CD8-positive, alpha-beta memory T cell (primary cell): ENCODE measurements at regions not wholly inside any gene's neighbourhood (a gene's known extent, or its start where the extent isn't known, plus 50 kb on each side); places are given as distances from the start of the nearest gene placed in this dataset.
A peak's percentile ranks its signal among the peaks of the same experiment; 100 is the strongest.

ENCODE experiments used
- CTCF ChIA-PET: fragments of 350-600 bp; sonication (Branson Sonifier 250); formaldehyde crosslinking; loops from one replicate; lab custom pipeline; 2021; ENCODE audit warnings: antibody characterized with exemption; lab: Charles Lee
- POLR2A ChIA-PET: fragments of 350-600 bp; sonication (Branson Sonifier 250); formaldehyde crosslinking; loops from one replicate; lab custom pipeline; 2021; ENCODE audit warnings: antibody characterized with exemption; lab: Charles Lee
- DNase-seq, 5 donors: peaks; one replicate each; pipeline versions ENCODE4 v3.0.0 to v3.0.0-alpha.2; 2020 to 2022; ENCODE audit warnings: mixed read lengths in 1 of 5
- H3K27ac ChIP-seq: one replicate; pipeline ENCODE4 v1.7.0; 2013; ENCODE audit warnings: low read depth, mild to moderate bottlenecking, low read length, moderate library complexity
- H3K27me3 ChIP-seq: 2 replicates; pipeline ENCODE4 v1.7.0; 2013; ENCODE audit warnings: low read length, mild to moderate bottlenecking; ENCODE audit not compliant: insufficient read depth, poor library complexity, severe bottlenecking
- H3K36me3 ChIP-seq: 2 replicates; pipeline ENCODE4 v1.7.0; 2013; ENCODE audit warnings: mild to moderate bottlenecking, low read length, moderate library complexity; ENCODE audit not compliant: insufficient read depth
- H3K4me1 ChIP-seq: 2 replicates; pipeline ENCODE4 v1.7.0; 2013; ENCODE audit warnings: mild to moderate bottlenecking, low read length, moderate library complexity; ENCODE audit not compliant: insufficient read depth
- H3K4me3 ChIP-seq: 2 replicates; pipeline ENCODE4 v1.7.0; 2013; ENCODE audit warnings: mild to moderate bottlenecking, low read length
- H3K9me3 ChIP-seq: 2 replicates; pipeline ENCODE4 v1.7.0; 2013; ENCODE audit warnings: mild to moderate bottlenecking, low read length
- H3K27ac Mint-ChIP-seq, 8 donors: one replicate each; pipeline ENCODE4 v1.8.0; 2020 to 2021; ENCODE audit warnings: mixed read lengths in 8 of 8, mild to moderate bottlenecking in 6 of 8, inconsistent platforms in 3 of 8, moderate library complexity in 3 of 8
- H3K27me3 Mint-ChIP-seq, 2 donors: one replicate each; pipeline ENCODE4 v1.8.0; 2020 to 2021; ENCODE audit warnings: mixed read lengths in 2 of 2, mild to moderate bottlenecking in 1 of 2, moderate library complexity in 1 of 2
- H3K36me3 Mint-ChIP-seq, 3 donors: one replicate each; pipeline ENCODE4 v1.8.0; 2020 to 2021; ENCODE audit warnings: mixed read lengths in 3 of 3, inconsistent platforms in 1 of 3, mild to moderate bottlenecking in 1 of 3
- H3K4me1 Mint-ChIP-seq, 3 donors: one replicate each; pipeline ENCODE4 v1.8.0; 2020 to 2021; ENCODE audit warnings: mixed read lengths in 3 of 3, inconsistent platforms in 1 of 3, mild to moderate bottlenecking in 1 of 3
- H3K4me3 Mint-ChIP-seq, 7 donors: one replicate each; pipeline ENCODE4 v1.8.0; 2020 to 2021; ENCODE audit warnings: mixed read lengths in 7 of 7, mild to moderate bottlenecking in 6 of 7, moderate library complexity in 4 of 7, inconsistent platforms in 2 of 7
- H3K9me3 Mint-ChIP-seq, 5 donors: one replicate each; pipeline ENCODE4 v1.8.0; 2020 to 2022; ENCODE audit warnings: mixed read lengths in 5 of 5, mild to moderate bottlenecking in 3 of 5, moderate library complexity in 2 of 5, inconsistent platforms in 1 of 5

GRCh38 chr13:31910633-31911032, 120.9 kb upstream of the FRY start:
- H3K27me3 Mint-ChIP-seq, result peaks cover 3 to 13% of the 10 kb centered on the region in 2 donors
- H3K4me3 ChIP-seq, result no peak overlapping the region
- no peak overlapping the region for H3K27ac Mint-ChIP-seq
- H3K9me3 ChIP-seq, result no peaks in the 10 kb centered on the region
- H3K9me3 Mint-ChIP-seq, result no peaks in the 10 kb centered on the region
- CTCF ChIA-PET, result interaction anchor here (0.6 to 2.0 kb wide), 14 partner anchors 9 to 670 kb away, joined by 3 to 7 read pairs (median 4); partner anchors contain the start of genes BRCA2 and ZAR1L
- H3K36me3 ChIP-seq, result no peaks in the 10 kb centered on the region
- H3K4me1 Mint-ChIP-seq, result peaks cover 0 to 5% (median 0%) of the 10 kb centered on the region in 3 donors
- H3K27me3 ChIP-seq, result no peaks in the 10 kb centered on the region
- DNase-seq, result no peak
- no peak overlapping the region for H3K4me3 Mint-ChIP-seq
- no peaks in the 10 kb centered on the region for H3K4me1 ChIP-seq
- POLR2A ChIA-PET, result no interaction called here
- no peak overlapping the region for H3K27ac ChIP-seq
- H3K36me3 Mint-ChIP-seq, result no peaks in the 10 kb centered on the region

GRCh38 chr13:31912647-31913401, 118.8 kb upstream of the FRY start:
- CTCF ChIA-PET, result no interaction called here
- no peak overlapping the region for H3K4me3 Mint-ChIP-seq
- POLR2A ChIA-PET, result no interaction called here
- H3K27ac ChIP-seq, result no peak overlapping the region
- peak overlapping the region in 1 of 8 donors; percentile 74 for H3K27ac Mint-ChIP-seq
- no peaks in the 10 kb centered on the region for H3K9me3 Mint-ChIP-seq
- no peak for DNase-seq
- peaks cover 0 to 6% of the 10 kb centered on the region in 2 donors for H3K27me3 Mint-ChIP-seq
- H3K36me3 Mint-ChIP-seq, result no peaks in the 10 kb centered on the region
- no peaks in the 10 kb centered on the region for H3K9me3 ChIP-seq
- peaks cover 0 to 5% (median 0%) of the 10 kb centered on the region in 3 donors for H3K4me1 Mint-ChIP-seq
- H3K4me1 ChIP-seq, result no peaks in the 10 kb centered on the region
- H3K36me3 ChIP-seq, result no peaks in the 10 kb centered on the region
- no peaks in the 10 kb centered on the region for H3K27me3 ChIP-seq
- no peak overlapping the region for H3K4me3 ChIP-seq

- peak overlapping the region in 1 of 8 donors; percentile 34 for H3K27ac Mint-ChIP-seq
- Histone ChIP-seq H3K4me1 (no peaks in the 10 kb centered on the region), H3K36me3 (no peaks in the 10 kb centered on the region), H3K4me3 (no peak overlapping the region), H3K27ac (no peak overlapping the region), H3K9me3 (no peaks in the 10 kb centered on the region), H3K27me3 (no peaks in the 10 kb centered on the region)
- DNase-seq, result no peak
- no peaks in the 10 kb centered on the region for H3K36me3 Mint-ChIP-seq
- peaks cover 0 to 3% of the 10 kb centered on the region in 2 donors for H3K27me3 Mint-ChIP-seq
- H3K4me1 Mint-ChIP-seq, result peaks cover 0 to 5% (median 0%) of the 10 kb centered on the region in 3 donors
- ChIA-PET POLR2A (no interaction called here), CTCF (no interaction called here)
- no peak overlapping the region for H3K4me3 Mint-ChIP-seq
- H3K9me3 Mint-ChIP-seq, result no peaks in the 10 kb centered on the region
Measured at GRCh38 chr13:31913459-31913858, 118.1 kb upstream of the FRY start.

- CTCF ChIA-PET, result no interaction called here
- DNase-seq, result no peak
- no peaks in the 10 kb centered on the region for H3K9me3 ChIP-seq
- no peaks in the 10 kb centered on the region for H3K9me3 Mint-ChIP-seq
- H3K27me3 ChIP-seq, result no peaks in the 10 kb centered on the region
- no peaks in the 10 kb centered on the region for H3K4me1 Mint-ChIP-seq
- no peaks in the 10 kb centered on the region for H3K4me1 ChIP-seq
- H3K4me3 ChIP-seq, result no peak overlapping the region
- no peak overlapping the region for H3K27ac ChIP-seq
- no peaks in the 10 kb centered on the region for H3K36me3 Mint-ChIP-seq
- H3K27ac Mint-ChIP-seq, result peak overlapping the region in 1 of 8 donors; percentile 67
- H3K36me3 ChIP-seq, result no peaks in the 10 kb centered on the region
- POLR2A ChIA-PET, result no interaction called here
- peaks cover 0 to 3% of the 10 kb centered on the region in 2 donors for H3K27me3 Mint-ChIP-seq
- H3K4me3 Mint-ChIP-seq, result no peak overlapping the region
Measured at GRCh38 chr13:31914843-31915242, 116.7 kb upstream of the FRY start.

GRCh38 chr13:31918707-31919106, 112.9 kb upstream of the FRY start:
- Mint-ChIP-seq H3K27me3 (no peaks in the 10 kb centered on the region), H3K4me3 (no peak overlapping the region)

GRCh38 chr13:31919241-31919640, 112.3 kb upstream of the FRY start:
- no peak for DNase-seq
- no peaks in the 10 kb centered on the region for H3K9me3 Mint-ChIP-seq
- Histone ChIP-seq H3K36me3 (no peaks in the 10 kb centered on the region), H3K27me3 (no peaks in the 10 kb centered on the region), H3K4me3 (no peak overlapping the region), H3K4me1 (no peaks in the 10 kb centered on the region), H3K27ac (no peak overlapping the region), H3K9me3 (no peaks in the 10 kb centered on the region)
- CTCF ChIA-PET, result interaction anchor here (1.6 kb wide), 1 partner anchor 9 kb away, joined by 7 read pairs; no protein-coding TSS in a partner anchor
- peaks cover 3 to 13% (median 5%) of the 10 kb centered on the region in 3 donors for H3K4me1 Mint-ChIP-seq
- no peaks in the 10 kb centered on the region for H3K36me3 Mint-ChIP-seq
- POLR2A ChIA-PET, result no interaction called here
- H3K4me3 Mint-ChIP-seq, result no peak overlapping the region
- H3K27me3 Mint-ChIP-seq, result no peaks in the 10 kb centered on the region
- H3K27ac Mint-ChIP-seq, result peak overlapping the region in 2 of 8 donors; percentile 14 to 16

More at GRCh38 chr13:31918707-31919106, 112.9 kb upstream of the FRY start:
- Histone ChIP-seq H3K27ac (no peak overlapping the region), H3K4me3 (no peak overlapping the region), H3K36me3 (no peaks in the 10 kb centered on the region), H3K4me1 (no peaks in the 10 kb centered on the region), H3K9me3 (no peaks in the 10 kb centered on the region), H3K27me3 (no peaks in the 10 kb centered on the region)
- H3K27ac Mint-ChIP-seq, result no peak overlapping the region
- CTCF ChIA-PET, result interaction anchor here (1.1 to 1.6 kb wide), 2 partner anchors 9 kb away, joined by 4 to 7 read pairs; no protein-coding TSS in a partner anchor
- DNase-seq, result no peak
- POLR2A ChIA-PET, result no interaction called here
- H3K9me3 Mint-ChIP-seq, result no peaks in the 10 kb centered on the region
- peaks cover 3 to 13% (median 5%) of the 10 kb centered on the region in 3 donors for H3K4me1 Mint-ChIP-seq
- H3K36me3 Mint-ChIP-seq, result no peaks in the 10 kb centered on the region

- Histone ChIP-seq H3K27me3 (no peaks in the 10 kb centered on the region), H3K4me3 (no peak overlapping the region), H3K9me3 (no peaks in the 10 kb centered on the region), H3K4me1 (no peaks in the 10 kb centered on the region), H3K36me3 (no peaks in the 10 kb centered on the region), H3K27ac (no peak overlapping the region)
- Mint-ChIP-seq H3K36me3 (no peaks in the 10 kb centered on the region), H3K27me3 (no peaks in the 10 kb centered on the region), H3K9me3 (no peaks in the 10 kb centered on the region), H3K27ac (no peak overlapping the region), H3K4me3 (no peak overlapping the region), H3K4me1 (peaks cover 3 to 13% (median 5%) of the 10 kb centered on the region in 3 donors)
- ChIA-PET POLR2A (no interaction called here), CTCF (interaction anchor here (1.6 kb wide), 1 partner anchor 10 kb away, joined by 7 read pairs; no protein-coding TSS in a partner anchor)
- no peak for DNase-seq
Measured at GRCh38 chr13:31919971-31920726, 111.4 kb upstream of the FRY start.

GRCh38 chr13:31920727-31921100, 110.9 kb upstream of the FRY start:
- Mint-ChIP-seq H3K9me3 (no peaks in the 10 kb centered on the region), H3K27me3 (no peaks in the 10 kb centered on the region), H3K27ac (no peak overlapping the region), H3K36me3 (no peaks in the 10 kb centered on the region), H3K4me3 (no peak overlapping the region), H3K4me1 (peaks cover 3 to 13% (median 5%) of the 10 kb centered on the region in 3 donors)
- DNase-seq, result no peak
- no peaks in the 10 kb centered on the region for H3K27me3 ChIP-seq
- no peaks in the 10 kb centered on the region for H3K9me3 ChIP-seq
- POLR2A ChIA-PET, result no interaction called here
- H3K27ac ChIP-seq, result no peak overlapping the region
- CTCF ChIA-PET, result no interaction called here
- no peaks in the 10 kb centered on the region for H3K36me3 ChIP-seq
- H3K4me1 ChIP-seq, result no peaks in the 10 kb centered on the region
- no peak overlapping the region for H3K4me3 ChIP-seq
